IPS-20b (cell line): ENCODE measurements at regions not wholly inside any gene's neighbourhood (a gene's known extent, or its start where the extent isn't known, plus 50 kb on each side); places are given as distances from the start of the nearest gene placed in this dataset.

Source experiments
- H3K27ac ChIP-seq: one replicate; pipeline ENCODE4 v1.5.1; 2013; ENCODE audit warnings: low read length
- H3K27me3 ChIP-seq: 2 replicates; pipeline ENCODE4 v1.6.1; 2013; ENCODE audit warnings: mild to moderate bottlenecking, low read length, inconsistent platforms; ENCODE audit not compliant: insufficient read depth
- H3K36me3 ChIP-seq: 2 replicates; pipeline ENCODE4 v1.6.1; 2013; ENCODE audit warnings: low read depth, mild to moderate bottlenecking, inconsistent platforms, low read length, moderate library complexity; ENCODE audit not compliant: insufficient read depth
- H3K4me1 ChIP-seq: 2 replicates; pipeline ENCODE4 v1.6.1; 2013; ENCODE audit warnings: mild to moderate bottlenecking, control low read depth, inconsistent platforms, low read length, moderate library complexity; ENCODE audit not compliant: insufficient read depth
- H3K4me3 ChIP-seq: 2 replicates; pipeline ENCODE4 v1.5.1; 2013; ENCODE audit warnings: mild to moderate bottlenecking, low read length, inconsistent platforms
- H3K9ac ChIP-seq: 2 replicates; pipeline ENCODE4 v1.6.1; 2013; ENCODE audit warnings: low read depth, mild to moderate bottlenecking, inconsistent platforms, low read length, moderate library complexity
- H3K9me3 ChIP-seq: 2 replicates; pipeline ENCODE4 v1.6.1; 2013; ENCODE audit warnings: mild to moderate bottlenecking, low read depth, low read length, inconsistent platforms; ENCODE audit not compliant: insufficient read depth

DNA sequence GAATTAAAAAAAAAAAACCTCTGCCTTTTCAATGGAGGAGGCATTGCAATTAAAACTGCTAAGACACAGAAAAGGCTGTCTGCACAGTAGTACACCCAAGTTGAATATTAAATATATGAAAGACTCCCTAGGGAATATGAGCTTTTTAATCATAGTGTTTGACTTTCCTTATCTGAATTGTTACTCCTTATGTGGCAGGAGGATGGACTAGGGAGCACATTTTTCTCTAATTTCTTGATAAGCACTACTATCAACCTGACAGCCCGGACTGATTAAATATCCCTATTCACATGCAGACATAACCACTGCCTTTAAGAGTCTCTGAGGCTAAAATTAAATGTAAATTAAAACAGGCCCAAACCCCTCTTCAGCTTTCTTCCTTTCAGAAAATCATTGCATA lies 428.6 kb upstream of the GJE1 start:
- no peaks in the 10 kb centered on the region for H3K27me3 ChIP-seq
- no peak overlapping the region for H3K27ac ChIP-seq
- no peaks in the 10 kb centered on the region for H3K9me3 ChIP-seq
- H3K9ac ChIP-seq, result no peak overlapping the region
- no peaks in the 10 kb centered on the region for H3K4me1 ChIP-seq
- no peaks in the 10 kb centered on the region for H3K36me3 ChIP-seq
- no peak overlapping the region for H3K4me3 ChIP-seq

DNA sequence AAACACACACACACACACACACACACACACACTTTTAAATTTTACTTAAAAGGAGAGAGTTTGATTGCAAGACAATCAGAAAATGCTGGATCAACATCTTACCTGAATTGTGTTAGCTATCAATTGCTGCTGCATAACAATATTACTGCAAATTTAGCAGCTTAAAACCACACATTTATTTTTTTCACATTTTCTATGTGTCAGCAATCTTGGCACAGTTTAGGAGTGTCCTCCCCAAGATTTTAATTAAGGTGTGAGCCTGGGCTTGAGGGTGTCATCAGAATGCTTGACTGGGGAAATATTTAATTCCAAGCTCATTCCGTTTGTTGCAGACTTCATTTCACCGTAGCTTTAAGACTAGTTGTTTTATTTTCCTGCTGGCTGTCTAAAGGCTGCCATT lies 431.0 kb upstream of the GJE1 start:
- no peaks in the 10 kb centered on the region for H3K36me3 ChIP-seq
- no peak overlapping the region for H3K4me3 ChIP-seq
- no peaks in the 10 kb centered on the region for H3K27me3 ChIP-seq
- H3K27ac ChIP-seq, result no peak overlapping the region
- H3K9me3 ChIP-seq, result no peaks in the 10 kb centered on the region
- H3K4me1 ChIP-seq, result no peaks in the 10 kb centered on the region
- H3K9ac ChIP-seq, result no peak overlapping the region

DNA sequence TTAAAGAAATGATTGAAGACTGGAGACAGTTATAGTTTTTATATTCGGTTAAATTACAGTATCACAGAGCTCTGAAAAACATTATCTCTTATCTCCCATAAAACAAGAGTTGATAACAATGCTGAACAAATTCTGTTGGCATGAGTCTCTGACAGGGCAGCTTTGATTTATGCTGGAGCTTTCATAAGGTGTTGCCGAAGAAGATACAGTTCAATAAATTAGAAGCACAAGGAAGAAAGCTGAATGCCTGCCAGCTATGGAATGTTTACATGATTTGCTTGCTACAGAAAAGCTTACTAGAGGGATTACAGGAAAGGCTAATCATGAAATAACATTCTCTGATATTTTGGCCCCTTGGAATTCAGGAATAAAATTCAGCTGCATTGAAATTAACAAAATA lies 431.9 kb upstream of the GJE1 start:
- no peak overlapping the region for H3K4me3 ChIP-seq
- no peaks in the 10 kb centered on the region for H3K27me3 ChIP-seq
- H3K9me3 ChIP-seq, result no peaks in the 10 kb centered on the region
- no peaks in the 10 kb centered on the region for H3K36me3 ChIP-seq
- no peaks in the 10 kb centered on the region for H3K4me1 ChIP-seq
- H3K27ac ChIP-seq, result no peak overlapping the region
- no peak overlapping the region for H3K9ac ChIP-seq

DNA sequence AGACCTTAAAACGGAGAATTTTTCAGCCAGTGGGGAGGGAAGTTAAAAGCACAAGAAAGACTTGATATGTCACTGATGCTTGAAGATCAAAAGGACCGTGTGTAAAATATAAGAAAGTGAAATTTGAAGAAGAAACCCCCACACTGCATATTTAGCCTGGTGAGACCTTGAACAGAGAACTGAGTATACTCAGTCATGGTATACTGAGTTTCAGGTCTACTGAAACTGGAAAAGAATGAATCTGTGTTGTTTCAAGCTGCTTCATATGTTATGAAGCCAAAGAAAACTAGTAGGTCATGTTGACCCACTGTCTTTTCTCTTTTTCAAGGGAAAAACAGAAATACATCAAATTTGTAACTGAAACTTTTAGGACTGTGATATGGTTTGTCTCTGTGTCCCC lies 443.8 kb upstream of the GJE1 start:
- no peak overlapping the region for H3K9ac ChIP-seq
- no peaks in the 10 kb centered on the region for H3K4me1 ChIP-seq
- no peak overlapping the region for H3K27ac ChIP-seq
- no peaks in the 10 kb centered on the region for H3K27me3 ChIP-seq
- H3K36me3 ChIP-seq, result no peaks in the 10 kb centered on the region
- no peaks in the 10 kb centered on the region for H3K9me3 ChIP-seq
- H3K4me3 ChIP-seq, result no peak overlapping the region

DNA sequence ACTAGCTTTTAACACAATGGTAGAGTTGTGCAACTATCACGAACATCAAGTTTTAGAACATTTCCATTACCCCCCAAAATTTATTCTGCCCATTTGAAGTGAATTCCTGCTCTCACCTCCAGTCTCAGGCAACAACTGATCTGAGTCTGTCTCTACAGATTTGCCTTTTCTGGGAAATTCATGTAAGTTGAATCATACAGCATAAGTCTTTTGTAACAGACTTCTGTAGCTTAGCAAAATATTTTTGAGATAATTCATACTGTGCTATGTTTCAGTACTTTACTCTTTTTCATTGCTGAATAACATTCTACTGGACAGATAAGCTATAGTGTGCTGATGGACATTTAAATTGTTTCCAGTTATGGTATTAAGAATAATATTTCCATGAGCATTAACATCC lies 447.3 kb upstream of the GJE1 start:
- Histone ChIP-seq H3K36me3 (no peaks in the 10 kb centered on the region), H3K4me3 (no peak overlapping the region), H3K4me1 (no peaks in the 10 kb centered on the region), H3K9me3 (no peaks in the 10 kb centered on the region), H3K9ac (no peak overlapping the region), H3K27me3 (no peaks in the 10 kb centered on the region), H3K27ac (no peak overlapping the region)

DNA sequence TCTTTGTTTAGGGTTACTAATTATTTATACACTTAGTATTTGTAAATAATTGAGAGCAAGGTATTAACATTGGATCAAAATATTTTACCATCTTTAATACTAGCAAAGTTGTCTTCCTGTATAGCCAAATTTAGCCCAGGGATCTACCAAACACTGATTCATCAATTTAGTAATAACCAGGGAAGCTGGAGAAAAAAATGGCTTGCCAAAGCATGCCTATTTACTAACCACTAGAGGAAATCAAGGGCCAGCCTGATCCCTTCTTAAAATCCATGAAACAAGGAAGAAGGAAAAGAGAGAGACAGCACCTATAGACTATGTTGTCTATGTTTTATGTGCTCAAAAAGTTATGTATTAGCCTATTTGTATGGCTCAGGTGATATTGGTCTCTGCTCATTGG lies 450.3 kb upstream of the GJE1 start:
- H3K4me3 ChIP-seq, result no peak overlapping the region
- no peaks in the 10 kb centered on the region for H3K36me3 ChIP-seq
- no peaks in the 10 kb centered on the region for H3K9me3 ChIP-seq
- H3K4me1 ChIP-seq, result no peaks in the 10 kb centered on the region
- H3K27ac ChIP-seq, result no peak overlapping the region
- H3K27me3 ChIP-seq, result no peaks in the 10 kb centered on the region
- H3K9ac ChIP-seq, result no peak overlapping the region

DNA sequence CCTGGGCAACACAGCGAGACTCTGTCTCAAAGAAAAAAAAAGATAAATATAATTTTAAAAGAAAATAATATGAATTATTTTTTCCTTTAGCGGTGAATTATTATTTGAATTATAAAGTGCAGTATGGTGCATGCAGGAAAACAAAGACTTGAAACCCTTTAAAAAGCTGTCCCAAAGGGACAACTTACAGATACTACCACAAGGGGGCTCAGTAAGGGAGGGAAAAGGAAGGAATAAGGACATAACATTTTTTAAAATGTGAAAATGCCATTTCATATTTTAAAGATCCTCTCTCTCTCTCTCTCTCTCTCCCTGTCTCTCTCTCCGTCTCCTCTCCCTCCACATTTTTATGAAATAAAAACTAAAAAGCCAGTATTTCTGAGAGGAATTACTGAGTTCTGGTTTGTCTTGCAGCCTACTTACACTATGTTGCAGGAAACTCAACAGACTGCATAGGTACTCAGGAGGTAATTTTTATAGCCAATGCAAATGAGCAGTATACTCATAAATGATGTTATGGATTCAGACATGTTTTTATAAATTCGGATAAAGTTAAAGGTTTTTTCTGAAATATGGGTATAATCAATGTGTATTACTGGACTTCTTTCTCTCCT lies 455.0 kb upstream of the GJE1 start:
- Histone ChIP-seq H3K36me3 (no peaks in the 10 kb centered on the region), H3K9ac (no peak overlapping the region), H3K27ac (no peak overlapping the region), H3K4me3 (no peak overlapping the region), H3K9me3 (no peaks in the 10 kb centered on the region), H3K4me1 (no peaks in the 10 kb centered on the region), H3K27me3 (no peaks in the 10 kb centered on the region)

DNA sequence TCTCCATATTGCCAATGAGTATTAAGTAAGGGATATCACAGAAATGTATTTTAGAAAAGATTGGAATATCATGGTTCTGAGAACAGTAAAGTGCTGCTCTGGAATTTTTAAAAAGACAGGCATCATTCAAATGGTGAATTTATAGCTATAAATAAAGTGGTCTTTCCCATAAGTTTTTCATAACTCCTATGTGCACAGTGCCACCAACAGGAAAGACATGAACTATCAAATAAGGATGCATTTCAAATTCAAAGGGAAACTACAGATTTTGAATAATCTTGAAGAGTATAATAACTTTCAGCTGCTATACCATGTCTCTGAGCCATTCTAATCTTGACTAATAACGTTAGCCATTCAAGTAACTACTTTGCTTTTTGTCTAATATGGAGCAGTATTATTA lies 456.8 kb upstream of the GJE1 start:
- H3K4me3 ChIP-seq, result no peak overlapping the region
- H3K27ac ChIP-seq, result no peak overlapping the region
- H3K9ac ChIP-seq, result no peak overlapping the region
- no peaks in the 10 kb centered on the region for H3K36me3 ChIP-seq
- H3K4me1 ChIP-seq, result no peaks in the 10 kb centered on the region
- no peaks in the 10 kb centered on the region for H3K9me3 ChIP-seq
- no peaks in the 10 kb centered on the region for H3K27me3 ChIP-seq

DNA sequence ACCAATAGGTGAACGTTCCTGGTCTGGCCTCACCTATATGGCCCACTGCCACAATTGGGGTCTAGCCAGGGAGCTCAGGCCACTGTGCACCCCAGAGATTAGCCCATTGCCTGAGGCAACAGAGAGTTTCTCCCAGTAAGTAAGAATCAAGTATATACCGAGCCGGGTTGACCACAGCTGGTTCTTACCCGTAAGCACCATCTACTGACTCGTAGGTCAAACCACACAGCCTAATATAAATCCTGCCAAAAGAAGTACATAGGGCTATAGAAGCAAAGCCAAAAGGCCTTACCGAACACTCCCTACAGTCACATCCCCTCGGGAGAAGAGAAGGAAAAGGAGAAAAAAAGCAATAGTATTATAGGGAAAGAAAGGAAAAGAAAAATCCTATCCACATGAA lies 463.6 kb upstream of the GJE1 start:
- Histone ChIP-seq H3K27ac (no peak overlapping the region), H3K27me3 (no peaks in the 10 kb centered on the region), H3K36me3 (no peaks in the 10 kb centered on the region), H3K9ac (no peak overlapping the region), H3K9me3 (no peaks in the 10 kb centered on the region), H3K4me1 (no peaks in the 10 kb centered on the region), H3K4me3 (no peak overlapping the region)

DNA sequence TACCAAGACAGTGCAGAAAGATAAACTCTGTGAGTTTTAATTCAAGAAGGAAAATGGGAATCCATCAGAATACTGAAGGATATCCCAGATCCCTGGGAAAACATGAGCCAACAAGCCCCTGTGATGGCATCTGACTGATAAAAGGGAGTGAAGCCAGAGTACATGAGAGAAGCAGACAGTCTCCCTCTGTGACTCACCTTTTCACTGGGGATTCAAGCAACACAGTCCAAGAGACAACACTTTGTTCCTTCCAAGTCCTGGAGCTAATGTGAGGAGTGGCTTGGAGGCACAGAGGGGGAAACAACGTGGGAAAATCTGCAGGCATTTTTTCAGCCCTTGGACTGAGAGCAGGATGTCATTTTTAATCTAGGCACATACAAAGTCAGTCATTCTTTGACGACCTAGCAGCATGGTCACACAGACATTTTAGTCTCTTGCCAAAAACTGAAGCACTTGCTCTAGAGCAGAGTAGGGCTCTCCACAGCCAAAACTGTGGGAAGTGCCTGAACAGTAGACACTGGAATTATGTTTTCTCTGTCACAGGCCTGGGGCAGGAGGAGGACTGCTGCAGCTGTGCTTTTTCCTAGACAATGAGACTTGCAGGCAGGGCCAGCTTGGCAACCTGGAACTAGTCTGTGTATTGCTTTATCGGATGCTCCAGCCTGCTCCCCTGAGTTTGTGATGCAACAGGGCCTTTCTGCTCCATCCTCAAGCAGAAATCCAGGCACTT lies 465.0 kb upstream of the GJE1 start:
- no peaks in the 10 kb centered on the region for H3K27me3 ChIP-seq
- no peaks in the 10 kb centered on the region for H3K9me3 ChIP-seq
- no peak overlapping the region for H3K9ac ChIP-seq
- no peaks in the 10 kb centered on the region for H3K4me1 ChIP-seq
- H3K27ac ChIP-seq, result no peak overlapping the region
- H3K4me3 ChIP-seq, result no peak overlapping the region
- no peaks in the 10 kb centered on the region for H3K36me3 ChIP-seq

DNA sequence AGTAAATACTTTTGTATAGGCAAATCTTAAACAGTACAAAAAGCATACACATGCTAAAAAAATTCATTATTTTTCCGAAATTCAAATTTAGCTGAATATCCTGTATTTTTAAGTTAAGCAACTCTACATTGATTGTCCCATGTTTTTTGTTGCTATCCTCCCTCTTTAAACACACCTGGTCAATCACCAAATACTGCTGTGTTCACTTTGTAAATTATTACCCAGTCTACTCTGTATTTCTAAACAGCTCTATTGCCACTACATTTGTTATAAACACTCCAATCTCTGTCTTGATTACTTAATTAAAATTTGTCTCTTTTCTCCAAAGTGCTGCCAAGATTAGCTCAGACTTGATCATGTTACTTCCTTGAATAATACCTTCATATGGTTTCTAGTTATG lies 466.5 kb upstream of the GJE1 start:
- H3K4me3 ChIP-seq, result no peak overlapping the region

DNA sequence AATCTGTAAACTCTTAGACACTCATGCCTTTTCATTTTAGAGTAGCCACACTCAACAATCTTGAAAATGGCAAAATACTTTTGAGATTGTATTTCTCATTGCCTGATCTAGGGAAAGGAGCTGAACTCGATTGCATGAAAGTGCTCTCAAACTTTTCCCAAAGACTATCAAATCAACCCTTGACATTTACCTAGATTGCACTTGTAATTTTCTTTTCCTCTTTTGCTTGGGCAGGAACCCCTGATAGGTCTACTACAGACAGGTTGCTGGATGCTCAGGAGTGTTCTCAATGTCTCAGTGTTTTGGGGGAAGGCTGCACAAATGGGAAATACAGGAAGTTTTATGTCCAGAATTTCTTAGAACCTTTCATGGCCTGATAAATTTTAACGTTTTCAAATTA lies 468.0 kb upstream of the GJE1 start:
- Histone ChIP-seq H3K36me3 (no peaks in the 10 kb centered on the region), H3K9me3 (no peaks in the 10 kb centered on the region), H3K27me3 (no peaks in the 10 kb centered on the region), H3K9ac (no peak overlapping the region), H3K4me3 (no peak overlapping the region), H3K27ac (no peak overlapping the region), H3K4me1 (no peaks in the 10 kb centered on the region)

More for the DNA sequence above, 466.5 kb upstream of the GJE1 start:
- Histone ChIP-seq H3K9me3 (no peaks in the 10 kb centered on the region), H3K36me3 (no peaks in the 10 kb centered on the region), H3K27me3 (no peaks in the 10 kb centered on the region), H3K4me1 (no peaks in the 10 kb centered on the region), H3K27ac (no peak overlapping the region), H3K9ac (no peak overlapping the region)
